Pancreas (tissue), 10 donors: ENCODE measurements at regions not wholly inside any gene's neighbourhood (a gene's known extent, or its start where the extent isn't known, plus 50 kb on each side); places are given as distances from the start of the nearest gene placed in this dataset.
"Not testable (repeated sequence)": the region's sequence is repeated elsewhere in the genome, so short reads cannot be mapped to it uniquely, and the experiment has no call there.

Experiments
- ATAC-seq, 4 donors: fragments of 200-7000 bp; cut with Tn5 transposase; one replicate each; pipeline versions ENCODE4 v1.8.0 to v1.9.1; 2020; ENCODE audit warnings: mild to moderate bottlenecking in 4 of 4, moderate library complexity in 4 of 4
- DNase-seq, 6 donors: peaks; one replicate each; pipeline ENCODE4 v3.0.0-alpha.2; 2020
- FAIRE-seq: peaks from 2 replicates; lab custom pipeline; 2012; peaks lifted over from hg19 to GRCh38; lab: Jason Lieb, UNC
- H3K27ac ChIP-seq, 4 donors: fragments of 200-600 bp; sonication (generic); 1 replicate in 3 of 4; 2 replicates in 1 of 4; pipeline versions ENCODE4 v1.5.0 to v1.8.0; 2020
- H3K27me3 ChIP-seq, 4 donors: fragments of 200-600 bp; one replicate each; pipeline ENCODE4 v1.8.0; 2021
- H3K36me3 ChIP-seq, 3 donors: fragments of 200-600 bp; sonication (generic) in 1 of 3; one replicate each; pipeline versions ENCODE4 v1.5.0 to v1.8.0; 2020 to 2021
- H3K4me1 ChIP-seq, 3 donors: fragments of 200-600 bp; one replicate each; pipeline ENCODE4 v1.8.0; 2021
- H3K4me3 ChIP-seq, 4 donors: fragments of 200-600 bp; sonication (generic) in 2 of 4; one replicate each; pipeline versions ENCODE4 v1.5.0 to v1.8.0; 2020 to 2021
- H3K9me3 ChIP-seq, 4 donors: fragments of 200-600 bp; one replicate each; pipeline ENCODE4 v1.8.0; 2021
- CTCF ChIP-seq, 4 donors: fragments of 200-600 bp; sonication (generic) in 3 of 4; IDR thresholded peaks; one replicate each; pipeline versions ENCODE4 v1.5.0 to v1.8.0; 2021; ENCODE audit warnings: antibody characterized with exemption in 4 of 4
- WGBS, 2 donors: extraction: QIAGEN DNeasy Blood & Tissue Kit; methylation state at CpG; one replicate each; pipeline ENCODE4 v1.1.7; 2013; 5-methylcytosine and 5-hydroxymethylcytosine counted together
- intact Hi-C, 3 donors: fragments of 100-400 bp; cut with DNase I; formaldehyde crosslinking; loops; one replicate each; pipeline versions ENCODE4 v1.11.1 to v1.14.2; 2022
- donor health status: healthy with polysubstance abuse.
- donor health status: DM: no; HTN: no; CAD: no; lungs with moderate emphysema.
- donor health status: DM: no; HTN: no; CAD: no.
- donor health status: control.
- donor health status: control.
- donor health status: Bipolar disorder and iron deficiency.
- donor health status: DM: yes; HTN: yes; CAD: no.
- donor health status: DM: no; HTN: no; CAD: no.
- donor health status: DM: no; HTN: no; CAD: no.
- donor health status: DM: yes; HTN: yes; CAD: no.

- ATAC-seq, result no peak
- no peak overlapping the region for H3K27ac ChIP-seq
- no peaks in the 10 kb centered on the region for H3K36me3 ChIP-seq
- H3K27me3 ChIP-seq, result peaks cover 0 to 5% (median 0%) of the 10 kb centered on the region in 4 donors
- H3K9me3 ChIP-seq, result no peaks in the 10 kb centered on the region
- FAIRE-seq, result no peak
- no peak for TF ChIP-seq CTCF (IDR thresholded peaks at IDR 0.05)
- no peaks in the 10 kb centered on the region for H3K4me1 ChIP-seq
- H3K4me3 ChIP-seq, result no peak overlapping the region
- intact Hi-C loops, result no loop called here
- WGBS, 2 donors, result 46 to 64% methylated on average over 3 of the region's 3 CpGs
- DNase-seq, result no peak
These were observed 273.0 kb downstream of the TFAP2A start for GRCh38 chr6:10141746-10142443.

- H3K9me3 ChIP-seq, result no peaks in the 10 kb centered on the region
- 42 to 48% methylated on average over 3 of the region's 3 CpGs for WGBS, 2 donors
- H3K4me1 ChIP-seq, result no peaks in the 10 kb centered on the region
- H3K27ac ChIP-seq, result no peak overlapping the region
- ATAC-seq, result no peak
- no peak for DNase-seq
- H3K36me3 ChIP-seq, result no peaks in the 10 kb centered on the region
- no peak for FAIRE-seq
- intact Hi-C loops, result no loop called here
- H3K4me3 ChIP-seq, result no peak overlapping the region
- TF ChIP-seq CTCF (IDR thresholded peaks at IDR 0.05), result no peak
- H3K27me3 ChIP-seq, result peaks cover 0 to 5% (median 0%) of the 10 kb centered on the region in 4 donors
These were observed 274.1 kb downstream of the TFAP2A start for GRCh38 chr6:10140824-10141223.

- 54 to 59% methylated on average over 3 of the region's 3 CpGs for WGBS, 2 donors
- TF ChIP-seq CTCF (IDR thresholded peaks at IDR 0.05), result no peak
These were observed 274.7 kb downstream of the TFAP2A start for GRCh38 chr6:10140136-10140535.

GRCh38 chr6:10138917-10139316 lies 276.0 kb downstream of the TFAP2A start:
- Histone ChIP-seq H3K9me3 (no peaks in the 10 kb centered on the region), H3K4me1 (no peaks in the 10 kb centered on the region), H3K27me3 (peaks cover 0 to 5% (median 0%) of the 10 kb centered on the region in 4 donors), H3K4me3 (no peak overlapping the region), H3K36me3 (no peaks in the 10 kb centered on the region), H3K27ac (no peak overlapping the region)
- no peak for TF ChIP-seq CTCF (IDR thresholded peaks at IDR 0.05)
- WGBS, 2 donors, result 62 to 81% methylated on average over 3 of the region's 3 CpGs
- ATAC-seq (no peak), DNase-seq (no peak), FAIRE-seq (no peak)
- intact Hi-C loops, result no loop called here

More at GRCh38 chr6:10140136-10140535, 274.7 kb downstream of the TFAP2A start:
- no peak overlapping the region for H3K4me3 ChIP-seq
- H3K27me3 ChIP-seq, result peaks cover 0 to 5% (median 0%) of the 10 kb centered on the region in 4 donors
- intact Hi-C loops, result no loop called here
- no peaks in the 10 kb centered on the region for H3K9me3 ChIP-seq
- H3K36me3 ChIP-seq, result no peaks in the 10 kb centered on the region
- no peak for ATAC-seq
- FAIRE-seq, result no peak
- H3K4me1 ChIP-seq, result no peaks in the 10 kb centered on the region
- DNase-seq, result no peak
- no peak overlapping the region for H3K27ac ChIP-seq

- no peaks in the 10 kb centered on the region for H3K27me3 ChIP-seq
- H3K9me3 ChIP-seq, result no peaks in the 10 kb centered on the region
- WGBS, 2 donors, result 91 to 92% methylated on average over 7 of the region's 7 CpGs
- H3K4me3 ChIP-seq, result no peak overlapping the region
- ATAC-seq (no peak), FAIRE-seq (no peak), DNase-seq (no peak)
- no peak for TF ChIP-seq CTCF (IDR thresholded peaks at IDR 0.05)
- no peaks in the 10 kb centered on the region for H3K36me3 ChIP-seq
- H3K4me1 ChIP-seq, result no peaks in the 10 kb centered on the region
- intact Hi-C loops, result no loop called here
- H3K27ac ChIP-seq, result no peak overlapping the region
These were observed 278.2 kb downstream of the TFAP2A start for GRCh38 chr6:10136636-10137035.

GRCh38 chr6:10134185-10134584 lies 280.7 kb downstream of the TFAP2A start:
- H3K4me3 ChIP-seq, intact Hi-C loops, H3K36me3 ChIP-seq, ATAC-seq, DNase-seq, H3K27me3 ChIP-seq, H3K4me1 ChIP-seq, H3K9me3 ChIP-seq, H3K27ac ChIP-seq, FAIRE-seq: not testable (repeated sequence)
- 74 to 85% methylated on average over 14 of the region's 14 CpGs for WGBS, 2 donors
